ENCODE measurements at regions not wholly inside any gene's neighbourhood (a gene's known extent, or its start where the extent isn't known, plus 50 kb on each side); places are given as distances from the start of the nearest gene placed in this dataset.

GRCh38 chr15:47485419-47485818, 231.9 kb upstream of the SEMA6D start:
- H3K4me3 Mint-ChIP-seq: no peak overlapping the region
- POLR2A ChIA-PET: no interaction called here
- ATAC-seq: no peak
- CTCF ChIA-PET: no interaction called here
- intact Hi-C loops (cut with DNase I, micrococcal nuclease): loop anchor here in 1 of 2 experiments (5.0 kb wide), 1 partner anchor 52 kb away; no protein-coding TSS in a partner anchor
- no peak overlapping the region for H3K27ac Mint-ChIP-seq
- no peaks in the 10 kb centered on the region for H3K4me1 Mint-ChIP-seq
- no peaks in the 10 kb centered on the region for H3K36me3 Mint-ChIP-seq (ENCODE audit: low read depth)
- DNase-seq: no peak
- no peaks in the 10 kb centered on the region for H3K27me3 Mint-ChIP-seq
- H3K9me3 Mint-ChIP-seq (ENCODE audit: low read depth): peaks cover 2% of the 10 kb centered on the region

- Mint-ChIP-seq H3K36me3 (ENCODE audit: low read depth) (no peaks in the 10 kb centered on the region), H3K4me3 (no peak overlapping the region), H3K27me3 (no peaks in the 10 kb centered on the region), H3K27ac (no peak overlapping the region), H3K9me3 (ENCODE audit: low read depth) (peaks cover 2% of the 10 kb centered on the region), H3K4me1 (no peaks in the 10 kb centered on the region)
- ATAC-seq (no peak), DNase-seq (no peak)
- intact Hi-C loops (cut with DNase I, micrococcal nuclease): loop anchor here in 1 of 2 experiments (5.0 kb wide), 1 partner anchor 51 kb away; no protein-coding TSS in a partner anchor
- ChIA-PET CTCF (no interaction called here), POLR2A (no interaction called here)
Observed at GRCh38 chr15:47486040-47486439, 231.3 kb upstream of the SEMA6D start.

GRCh38 chr15:47492195-47492594, 225.1 kb upstream of the SEMA6D start:
- DNase-seq: no peak
- ChIA-PET CTCF (no interaction called here), POLR2A (no interaction called here)
- intact Hi-C loops (cut with DNase I, micrococcal nuclease): no loop called here
- ATAC-seq: no peak
- no peak overlapping the region for H3K4me3 Mint-ChIP-seq
- H3K27ac Mint-ChIP-seq: no peak overlapping the region
- H3K4me1 Mint-ChIP-seq: no peaks in the 10 kb centered on the region
- no peaks in the 10 kb centered on the region for H3K9me3 Mint-ChIP-seq (ENCODE audit: low read depth)
- H3K36me3 Mint-ChIP-seq (ENCODE audit: low read depth): no peaks in the 10 kb centered on the region
- H3K27me3 Mint-ChIP-seq: no peaks in the 10 kb centered on the region

GRCh38 chr15:47493357-47494247, 223.7 kb upstream of the SEMA6D start:
- Mint-ChIP-seq H3K27me3 (no peaks in the 10 kb centered on the region), H3K4me1 (no peaks in the 10 kb centered on the region), H3K4me3 (no peak overlapping the region), H3K36me3 (ENCODE audit: low read depth) (no peaks in the 10 kb centered on the region), H3K27ac (no peak overlapping the region), H3K9me3 (ENCODE audit: low read depth) (no peaks in the 10 kb centered on the region)
- intact Hi-C loops (cut with DNase I, micrococcal nuclease): no loop called here
- ChIA-PET POLR2A (no interaction called here), CTCF (no interaction called here)
- DNase-seq: no peak
- no peak for ATAC-seq

- H3K27me3 Mint-ChIP-seq: no peaks in the 10 kb centered on the region
- ChIA-PET CTCF (interaction anchor here (0.5 to 1.6 kb wide), 2 partner anchors 19 to 496 kb away, joined by 3 to 4 read pairs; no protein-coding TSS in a partner anchor), POLR2A (no interaction called here)
- intact Hi-C loops (cut with DNase I, micrococcal nuclease): no loop called here
- no peak overlapping the region for H3K4me3 Mint-ChIP-seq
- no peak for DNase-seq
- H3K4me1 Mint-ChIP-seq: no peaks in the 10 kb centered on the region
- H3K27ac Mint-ChIP-seq: no peak overlapping the region
- ATAC-seq: no peak
- H3K9me3 Mint-ChIP-seq (ENCODE audit: low read depth): no peaks in the 10 kb centered on the region
- no peaks in the 10 kb centered on the region for H3K36me3 Mint-ChIP-seq (ENCODE audit: low read depth)
Observed at GRCh38 chr15:47496343-47497185, 220.7 kb upstream of the SEMA6D start.

- no peak for ATAC-seq
- Mint-ChIP-seq H3K4me3 (no peak overlapping the region), H3K27ac (no peak overlapping the region), H3K9me3 (ENCODE audit: low read depth) (no peaks in the 10 kb centered on the region), H3K4me1 (peaks cover 2% of the 10 kb centered on the region), H3K36me3 (ENCODE audit: low read depth) (no peaks in the 10 kb centered on the region), H3K27me3 (no peaks in the 10 kb centered on the region)
- no peak for DNase-seq
- POLR2A ChIA-PET: no interaction called here
- intact Hi-C loops (cut with DNase I, micrococcal nuclease): no loop called here
- CTCF ChIA-PET: no interaction called here
Observed at GRCh38 chr15:47500842-47501241, 216.5 kb upstream of the SEMA6D start.

- intact Hi-C loops (cut with DNase I, micrococcal nuclease): no loop called here
- ChIA-PET POLR2A (no interaction called here), CTCF (no interaction called here)
- Mint-ChIP-seq H3K4me1 (peaks cover 2% of the 10 kb centered on the region), H3K36me3 (ENCODE audit: low read depth) (no peaks in the 10 kb centered on the region), H3K27ac (no peak overlapping the region), H3K27me3 (no peaks in the 10 kb centered on the region), H3K9me3 (ENCODE audit: low read depth) (no peaks in the 10 kb centered on the region), H3K4me3 (no peak overlapping the region)
- no peak for ATAC-seq
- DNase-seq: no peak
Observed at GRCh38 chr15:47502041-47502440, 215.3 kb upstream of the SEMA6D start.

- ATAC-seq: no peak
Observed at GRCh38 chr15:47503876-47504275, 213.4 kb upstream of the SEMA6D start.

GRCh38 chr15:47504624-47505256, 212.6 kb upstream of the SEMA6D start:
- Mint-ChIP-seq H3K9me3 (ENCODE audit: low read depth) (no peaks in the 10 kb centered on the region), H3K36me3 (ENCODE audit: low read depth) (no peaks in the 10 kb centered on the region), H3K27me3 (no peaks in the 10 kb centered on the region), H3K4me1 (peaks cover 2% of the 10 kb centered on the region), H3K4me3 (no peak overlapping the region), H3K27ac (no peak overlapping the region)
- CTCF ChIA-PET: no interaction called here
- intact Hi-C loops (cut with DNase I, micrococcal nuclease): loop anchor here in 1 of 2 experiments (5.0 kb wide), 2 partner anchors 38 to 58 kb away; no protein-coding TSS in a partner anchor
- POLR2A ChIA-PET: no interaction called here
- no peak for DNase-seq
- ATAC-seq: no peak

More at GRCh38 chr15:47503876-47504275, 213.4 kb upstream of the SEMA6D start:
- CTCF ChIA-PET: no interaction called here
- POLR2A ChIA-PET: no interaction called here
- no peaks in the 10 kb centered on the region for H3K36me3 Mint-ChIP-seq (ENCODE audit: low read depth)
- no peaks in the 10 kb centered on the region for H3K9me3 Mint-ChIP-seq (ENCODE audit: low read depth)
- no peak overlapping the region for H3K27ac Mint-ChIP-seq
- no peaks in the 10 kb centered on the region for H3K27me3 Mint-ChIP-seq
- DNase-seq: no peak
- H3K4me1 Mint-ChIP-seq: peaks cover 2% of the 10 kb centered on the region
- H3K4me3 Mint-ChIP-seq: no peak overlapping the region
- intact Hi-C loops (cut with DNase I, micrococcal nuclease): no loop called here

GRCh38 chr15:47505712-47506328, 211.5 kb upstream of the SEMA6D start:
- H3K4me1 Mint-ChIP-seq: peaks cover 2% of the 10 kb centered on the region
- no peaks in the 10 kb centered on the region for H3K27me3 Mint-ChIP-seq
- ATAC-seq (no peak), DNase-seq (no peak)
- H3K9me3 Mint-ChIP-seq (ENCODE audit: low read depth): no peaks in the 10 kb centered on the region
- CTCF ChIA-PET: no interaction called here
- H3K27ac Mint-ChIP-seq: no peak overlapping the region
- H3K36me3 Mint-ChIP-seq (ENCODE audit: low read depth): no peaks in the 10 kb centered on the region
- POLR2A ChIA-PET: no interaction called here
- intact Hi-C loops (cut with DNase I, micrococcal nuclease): loop anchor here in 1 of 2 experiments (5.0 kb wide), 2 partner anchors 36 to 56 kb away; no protein-coding TSS in a partner anchor
- H3K4me3 Mint-ChIP-seq: no peak overlapping the region

GRCh38 chr15:47506329-47507100, 210.8 kb upstream of the SEMA6D start:
- intact Hi-C loops (cut with DNase I, micrococcal nuclease): loop anchor here in 1 of 2 experiments (5.0 kb wide), 2 partner anchors 36 to 56 kb away; no protein-coding TSS in a partner anchor
- H3K27ac Mint-ChIP-seq: no peak overlapping the region
- H3K36me3 Mint-ChIP-seq (ENCODE audit: low read depth): no peaks in the 10 kb centered on the region
- CTCF ChIA-PET: no interaction called here
- no peaks in the 10 kb centered on the region for H3K9me3 Mint-ChIP-seq (ENCODE audit: low read depth)
- ATAC-seq: no peak
- no peak for DNase-seq
- H3K4me1 Mint-ChIP-seq: peaks cover 2% of the 10 kb centered on the region
- no peaks in the 10 kb centered on the region for H3K27me3 Mint-ChIP-seq
- POLR2A ChIA-PET: no interaction called here
- no peak overlapping the region for H3K4me3 Mint-ChIP-seq

Data from activated CD4-positive, alpha-beta T cell treated with anti-CD3 and anti-CD28 coated beads for 36 hours (primary cell).